RWPE1 (cell line): ENCODE measurements at regions not wholly inside any gene's neighbourhood (a gene's known extent, or its start where the extent isn't known, plus 50 kb on each side); places are given as distances from the start of the nearest gene placed in this dataset.

ENCODE experiments used
- CTCF ChIA-PET: fragments of 350-600 bp; sonication (Branson Sonifier 250); formaldehyde crosslinking; extraction: SDS; loops from one replicate; lab custom pipeline; 2021; lab: Yijun Ruan, JAX
- POLR2A ChIA-PET: fragments of 400-600 bp; formaldehyde crosslinking; extraction: SDS; loops from one replicate; lab custom pipeline; 2020; ENCODE audit warnings: antibody characterized with exemption; ENCODE audit not compliant: low non-redundant PET; lab: Yijun Ruan, JAX
- DNase-seq: peaks from one replicate; pipeline ENCODE4 v3.0.0; 2012; ENCODE audit warnings: low spot score
- H3K27ac ChIP-seq: fragments of 450-650 bp; 2 replicates; pipeline ENCODE4 v1.5.1; 2017
- CTCF ChIP-seq: fragments of 450-650 bp; conservative IDR thresholded peaks from 2 replicates; pipeline ENCODE4 v1.5.1; 2017; ENCODE audit warnings: low read depth, mild to moderate bottlenecking

- CTCF ChIA-PET = interaction anchor here (0.8 to 0.9 kb wide), 2 partner anchors 24 to 27 kb away, joined by 3 to 4 read pairs; no protein-coding TSS in a partner anchor
These were observed 518.5 kb upstream of the MARCKS start for GRCh38 chr6:113338644-113339043.

GRCh38 chr6:113339209-113339608 lies 517.9 kb upstream of the MARCKS start:
- TF ChIP-seq CTCF = no peak
- H3K27ac ChIP-seq = no peak overlapping the region
- no peak for DNase-seq
- ChIA-PET POLR2A (no interaction called here), CTCF (interaction anchor here (0.8 to 0.9 kb wide), 2 partner anchors 24 to 26 kb away, joined by 3 to 4 read pairs; no protein-coding TSS in a partner anchor)

More at GRCh38 chr6:113338644-113339043, 518.5 kb upstream of the MARCKS start:
- no peak for DNase-seq
- no peak overlapping the region for H3K27ac ChIP-seq
- no peak for TF ChIP-seq CTCF
- POLR2A ChIA-PET = no interaction called here

GRCh38 chr6:113340371-113340770 lies 516.8 kb upstream of the MARCKS start:
- ChIA-PET POLR2A (interaction anchor here (0.7 kb wide), 1 partner anchor 328 kb away, joined by 3 read pairs; no protein-coding TSS in a partner anchor), CTCF (interaction anchor here (0.6 to 0.7 kb wide), 2 partner anchors 249 to 280 kb away, joined by 3 to 4 read pairs; no protein-coding TSS in a partner anchor)
- no peak for DNase-seq
- H3K27ac ChIP-seq = no peak overlapping the region
- TF ChIP-seq CTCF = no peak

- no peak for DNase-seq
- ChIA-PET CTCF (no interaction called here), POLR2A (no interaction called here)
These were observed 513.2 kb upstream of the MARCKS start for GRCh38 chr6:113343940-113344339.

GRCh38 chr6:113344969-113345368 lies 512.2 kb upstream of the MARCKS start:
- POLR2A ChIA-PET = no interaction called here
- H3K27ac ChIP-seq = no peak overlapping the region
- no peak for DNase-seq
- TF ChIP-seq CTCF = no peak
- CTCF ChIA-PET = interaction anchor here (0.7 to 0.8 kb wide), 2 partner anchors 20 to 273 kb away, joined by 3 to 5 read pairs; no protein-coding TSS in a partner anchor

More at GRCh38 chr6:113343940-113344339, 513.2 kb upstream of the MARCKS start:
- no peak overlapping the region for H3K27ac ChIP-seq
- TF ChIP-seq CTCF = no peak

GRCh38 chr6:113347436-113347835 lies 509.7 kb upstream of the MARCKS start:
- no peak for TF ChIP-seq CTCF
- no peak for DNase-seq
- CTCF ChIA-PET = no interaction called here
- H3K27ac ChIP-seq = no peak overlapping the region
- POLR2A ChIA-PET = no interaction called here
